Ectodermal cell (in vitro differentiated cells): ENCODE measurements at regions not wholly inside any gene's neighbourhood (a gene's known extent, or its start where the extent isn't known, plus 50 kb on each side); places are given as distances from the start of the nearest gene placed in this dataset.

Source experiments
- H3K27ac ChIP-seq: 2 replicates; pipeline ENCODE4 v1.7.0; 2013; ENCODE audit warnings: mild to moderate bottlenecking, low read depth, low read length; ENCODE audit not compliant: insufficient read depth, poor library complexity, severe bottlenecking
- H3K27me3 ChIP-seq: 2 replicates; pipeline ENCODE4 v1.7.0; 2013; ENCODE audit warnings: mild to moderate bottlenecking, low read length; ENCODE audit not compliant: insufficient read depth, control insufficient read depth, poor library complexity, severe bottlenecking
- H3K36me3 ChIP-seq: one replicate; pipeline ENCODE4 v1.7.0; 2013; ENCODE audit warnings: low read length; ENCODE audit not compliant: control insufficient read depth, insufficient read depth
- H3K4me1 ChIP-seq: one replicate; pipeline ENCODE4 v1.7.0; 2013; ENCODE audit warnings: low read length; ENCODE audit not compliant: control insufficient read depth, insufficient read depth
- H3K4me3 ChIP-seq: 2 replicates; pipeline ENCODE4 v1.7.0; 2013; ENCODE audit warnings: low read depth, low read length, control low read depth; ENCODE audit not compliant: insufficient read depth
- H3K9me3 ChIP-seq: 2 replicates; pipeline ENCODE4 v1.7.0; 2013; ENCODE audit warnings: mild to moderate bottlenecking, low read length, moderate library complexity; ENCODE audit not compliant: control insufficient read depth
- WGBS, 2 experiments: methylation state at CpG; one replicate each; pipeline ENCODE4 v1.1.7; 2013; ENCODE audit warnings: missing lambda C conversion rate in 2 of 2; 5-methylcytosine and 5-hydroxymethylcytosine counted together

- H3K9me3 ChIP-seq, result no peaks in the 10 kb centered on the region
Measured at GRCh38 chr11:29584342-29584741, 432.5 kb downstream of the KCNA4 start.

GRCh38 chr11:29578806-29579205 lies 438.0 kb downstream of the KCNA4 start:
- 84 to 92% methylated on average over 2 of the region's 2 CpGs for WGBS, 2 experiments
- no peak overlapping the region for H3K4me3 ChIP-seq
- H3K27ac ChIP-seq, result no peak overlapping the region
- H3K9me3 ChIP-seq, result no peaks in the 10 kb centered on the region
- H3K36me3 ChIP-seq, result no peaks in the 10 kb centered on the region
- no peaks in the 10 kb centered on the region for H3K27me3 ChIP-seq
- no peaks in the 10 kb centered on the region for H3K4me1 ChIP-seq

More at GRCh38 chr11:29584342-29584741, 432.5 kb downstream of the KCNA4 start:
- Histone ChIP-seq H3K36me3 (no peaks in the 10 kb centered on the region), H3K4me3 (no peak overlapping the region), H3K27ac (no peak overlapping the region), H3K4me1 (no peaks in the 10 kb centered on the region), H3K27me3 (no peaks in the 10 kb centered on the region)

DNA sequence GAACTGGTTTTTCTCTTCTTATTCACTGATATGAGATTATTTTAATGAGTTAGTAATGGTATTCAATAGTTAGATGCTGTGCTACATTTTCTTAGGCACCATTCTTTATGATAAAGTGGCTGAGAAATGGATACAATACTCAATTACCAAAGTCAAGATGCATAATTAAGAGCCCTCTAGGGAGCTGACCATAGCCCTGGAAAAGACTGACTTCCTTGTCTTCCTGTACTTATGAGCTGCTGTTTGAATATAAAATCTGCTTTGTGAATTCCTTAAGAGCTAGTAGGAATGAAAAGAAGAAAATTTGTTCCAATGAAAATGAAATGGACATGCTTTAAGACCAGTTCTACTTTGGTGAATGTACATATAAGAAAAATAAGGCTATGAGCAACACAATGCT lies 452.3 kb downstream of the KCNA4 start:
- Histone ChIP-seq H3K9me3 (no peaks in the 10 kb centered on the region), H3K4me1 (no peaks in the 10 kb centered on the region), H3K27ac (no peak overlapping the region), H3K36me3 (no peaks in the 10 kb centered on the region), H3K4me3 (no peak overlapping the region), H3K27me3 (no peaks in the 10 kb centered on the region)

DNA sequence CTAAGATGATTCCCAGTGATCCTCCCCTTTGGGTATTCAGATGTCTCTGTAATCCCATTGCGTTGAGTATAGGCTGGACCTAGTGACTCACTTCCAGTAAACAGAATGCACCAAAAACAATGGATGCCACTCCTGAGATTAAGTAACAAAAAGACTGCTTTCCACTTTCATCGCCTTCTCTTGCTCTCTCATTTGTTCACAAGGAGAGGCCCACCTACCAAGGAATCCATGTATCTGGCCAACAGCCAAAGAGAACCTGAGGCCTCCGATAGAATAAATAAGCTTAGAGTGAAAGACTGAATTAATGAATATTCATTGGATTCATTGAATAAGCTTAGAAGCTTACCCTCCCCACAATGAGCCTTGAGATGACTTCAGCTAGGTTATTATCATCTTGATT lies 454.6 kb downstream of the KCNA4 start:
- H3K36me3 ChIP-seq, result no peaks in the 10 kb centered on the region
- H3K4me3 ChIP-seq, result no peak overlapping the region
- H3K27me3 ChIP-seq, result no peaks in the 10 kb centered on the region
- no peaks in the 10 kb centered on the region for H3K9me3 ChIP-seq
- no peaks in the 10 kb centered on the region for H3K4me1 ChIP-seq
- WGBS, 2 experiments, result 74 to 78% methylated on average over 3 of the region's 3 CpGs
- H3K27ac ChIP-seq, result no peak overlapping the region

GRCh38 chr11:29553990-29554389 lies 462.8 kb downstream of the KCNA4 start:
- WGBS, 2 experiments, result 91% methylated on average over 1 of the region's 1 CpG; no CpG with 5 or more reads in 1 of the 2 experiments
- Histone ChIP-seq H3K27ac (no peak overlapping the region), H3K36me3 (no peaks in the 10 kb centered on the region), H3K4me3 (no peak overlapping the region), H3K27me3 (no peaks in the 10 kb centered on the region), H3K4me1 (peaks cover 2% of the 10 kb centered on the region), H3K9me3 (no peaks in the 10 kb centered on the region)

DNA sequence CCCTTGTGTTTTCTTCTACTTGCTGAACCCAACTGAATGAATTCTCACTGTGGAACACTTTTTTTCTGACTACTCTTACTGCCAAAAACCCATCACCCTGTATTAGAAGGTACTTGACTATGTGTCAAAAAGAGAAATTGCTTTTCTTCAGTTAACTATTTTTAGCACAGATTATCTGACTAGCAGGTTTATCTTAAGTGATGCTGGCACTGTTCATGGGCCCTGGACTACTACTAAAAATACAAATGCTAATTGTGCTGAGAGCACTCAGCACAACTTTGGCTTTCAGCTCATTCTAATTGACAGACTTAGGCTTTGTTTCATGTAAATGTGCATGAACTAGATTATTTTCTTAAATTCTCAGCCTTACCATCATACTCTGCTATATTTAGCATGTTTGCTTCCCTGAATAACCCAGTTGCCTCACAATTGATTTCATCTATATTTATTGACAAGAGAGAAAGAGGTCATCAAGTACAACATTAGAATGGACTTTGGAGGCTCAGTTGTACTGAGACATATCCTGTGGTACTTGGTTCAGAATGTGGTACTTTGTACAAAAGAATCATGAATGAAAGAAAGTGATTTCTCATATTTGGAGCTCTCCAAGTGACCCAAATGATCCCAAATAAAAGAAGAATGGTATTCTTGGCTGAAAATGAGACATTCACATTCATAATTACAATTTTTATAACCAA lies 478.3 kb downstream of the KCNA4 start:
- no peak overlapping the region for H3K27ac ChIP-seq
- H3K9me3 ChIP-seq, result no peaks in the 10 kb centered on the region

GRCh38 chr11:29534836-29535235 lies 482.0 kb downstream of the KCNA4 start:
- no peaks in the 10 kb centered on the region for H3K36me3 ChIP-seq
- no peaks in the 10 kb centered on the region for H3K9me3 ChIP-seq
- H3K27me3 ChIP-seq, result no peaks in the 10 kb centered on the region
- no peak overlapping the region for H3K27ac ChIP-seq
- H3K4me1 ChIP-seq, result no peaks in the 10 kb centered on the region
- no peak overlapping the region for H3K4me3 ChIP-seq

More for the DNA sequence above, 478.3 kb downstream of the KCNA4 start:
- Histone ChIP-seq H3K4me3 (no peak overlapping the region), H3K4me1 (no peaks in the 10 kb centered on the region), H3K27me3 (no peaks in the 10 kb centered on the region), H3K36me3 (no peaks in the 10 kb centered on the region)

GRCh38 chr11:29530961-29531360 lies 485.9 kb downstream of the KCNA4 start:
- WGBS, 2 experiments, result 88 to 92% methylated on average over 2 of the region's 2 CpGs
- Histone ChIP-seq H3K27me3 (no peaks in the 10 kb centered on the region), H3K9me3 (peaks cover 3% of the 10 kb centered on the region), H3K27ac (no peak overlapping the region), H3K4me3 (no peak overlapping the region), H3K4me1 (no peaks in the 10 kb centered on the region), H3K36me3 (no peaks in the 10 kb centered on the region)

DNA sequence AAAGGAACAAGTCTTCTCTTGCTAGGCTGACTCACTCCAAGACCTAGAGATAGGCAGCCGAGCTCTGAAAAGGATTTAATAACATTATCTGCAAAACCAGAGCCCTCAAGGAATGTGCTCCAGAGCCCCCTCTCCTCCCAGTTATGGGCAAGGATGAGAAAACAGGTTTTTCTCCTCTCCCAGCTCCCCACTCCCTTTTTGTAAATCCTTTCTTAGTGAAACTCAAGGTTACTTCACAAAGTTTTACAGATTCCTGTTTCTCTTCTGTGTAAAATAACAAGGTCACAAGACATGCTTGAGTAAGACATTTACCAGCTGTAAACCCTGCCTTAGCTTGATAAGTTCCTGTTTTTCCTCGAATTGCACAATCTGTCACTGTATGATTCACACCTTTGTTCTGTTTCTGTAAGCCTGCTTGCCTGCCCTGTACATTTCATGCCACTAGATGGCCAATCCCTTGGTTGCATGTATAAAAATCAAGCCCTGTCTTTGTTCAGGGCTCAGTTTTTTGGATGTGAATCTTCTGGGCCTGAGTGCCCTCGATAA lies 489.4 kb downstream of the KCNA4 start:
- Histone ChIP-seq H3K27me3 (no peaks in the 10 kb centered on the region), H3K27ac (no peak overlapping the region), H3K4me1 (no peaks in the 10 kb centered on the region), H3K4me3 (no peak overlapping the region), H3K36me3 (no peaks in the 10 kb centered on the region), H3K9me3 (peaks cover 3% of the 10 kb centered on the region)
- 92 to 93% methylated on average over 2 to 3 of the region's 3 CpGs for WGBS, 2 experiments

DNA sequence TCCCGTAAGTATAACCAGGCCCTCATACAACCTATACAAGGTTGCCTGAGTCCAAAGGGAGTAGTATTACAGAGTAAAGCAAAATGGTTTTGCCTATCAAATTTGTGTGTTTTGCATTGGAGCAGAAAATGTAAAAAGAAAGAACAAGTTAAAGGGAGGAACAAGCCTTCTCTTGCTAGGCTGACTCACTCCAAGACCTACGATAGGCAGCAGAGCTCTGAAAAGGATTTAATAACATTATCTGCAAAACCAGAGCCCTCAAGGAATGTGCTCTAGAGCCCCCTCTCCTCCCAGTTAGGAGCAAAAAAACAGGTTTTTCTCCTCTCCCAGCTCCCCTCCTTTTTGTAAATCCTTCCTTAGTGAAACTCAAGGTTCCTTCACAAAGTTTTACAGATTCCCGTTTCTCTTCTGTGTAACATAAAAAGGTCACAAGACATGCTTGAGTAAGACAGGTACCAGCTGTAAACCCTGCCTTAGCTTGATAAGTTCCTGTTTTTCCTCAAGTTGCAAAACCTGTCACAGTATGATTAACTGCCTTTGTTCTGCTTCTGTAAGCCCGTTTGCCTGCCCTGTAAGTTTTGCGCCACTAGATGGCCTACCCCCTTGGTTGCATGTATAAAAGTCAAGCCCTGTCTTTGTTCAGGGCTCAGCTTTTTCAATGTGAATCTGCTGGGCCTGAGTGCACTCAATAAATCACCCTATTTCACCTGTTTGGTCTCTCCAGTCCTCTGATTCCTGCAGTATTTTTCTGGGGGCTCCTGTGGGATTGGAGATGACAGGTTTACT lies 498.2 kb downstream of the KCNA4 start:
- Histone ChIP-seq H3K4me3 (no peak overlapping the region), H3K9me3 (no peaks in the 10 kb centered on the region), H3K27ac (no peak overlapping the region), H3K4me1 (no peaks in the 10 kb centered on the region), H3K36me3 (no peaks in the 10 kb centered on the region), H3K27me3 (no peaks in the 10 kb centered on the region)
- 87 to 88% methylated on average over 4 to 5 of the region's 5 CpGs for WGBS, 2 experiments
